ENCODE measurements at regions not wholly inside any gene's neighbourhood (a gene's known extent, or its start where the extent isn't known, plus 50 kb on each side); places are given as distances from the start of the nearest gene placed in this dataset.
"Not testable (repeated sequence)": the region's sequence is repeated elsewhere in the genome, so short reads cannot be mapped to it uniquely, and the experiment has no call there.

DNA sequence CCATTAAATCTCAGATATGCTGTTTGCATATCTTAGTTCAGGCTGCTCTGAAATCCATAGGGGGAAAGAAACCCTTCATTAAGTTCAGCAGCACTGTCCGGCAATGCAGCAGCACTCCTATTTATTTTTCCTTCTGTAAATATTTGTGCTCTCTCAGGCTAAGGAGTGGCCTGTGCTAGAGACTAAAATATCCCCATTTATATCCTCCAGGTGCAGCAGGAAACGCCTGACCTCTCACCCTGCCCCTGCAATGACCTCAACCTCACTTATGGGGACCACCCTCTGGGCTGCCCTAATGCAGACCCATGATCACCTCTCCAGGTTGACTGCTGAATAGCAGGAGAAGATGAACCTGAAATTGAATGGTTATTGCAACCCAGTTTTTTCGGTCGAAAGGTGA lies 165.0 kb upstream of the ELAC2 start:
- Histone ChIP-seq H3K27me3 (ENCODE audit: low read depth) (no peaks in the 10 kb centered on the region), H3K36me3 (replicated peaks) (no peaks in the 10 kb centered on the region), H3K4me3 (no peak overlapping the region), H3K9me3 (no peaks in the 10 kb centered on the region), H3K4me1 (no peaks in the 10 kb centered on the region)
- DNase-seq (ENCODE audit: low spot score in 2 of 2) = no peak
- in situ Hi-C loops (cut with MboI; ENCODE audit: low sequenced_read_pairs) = no loop called here

DNA sequence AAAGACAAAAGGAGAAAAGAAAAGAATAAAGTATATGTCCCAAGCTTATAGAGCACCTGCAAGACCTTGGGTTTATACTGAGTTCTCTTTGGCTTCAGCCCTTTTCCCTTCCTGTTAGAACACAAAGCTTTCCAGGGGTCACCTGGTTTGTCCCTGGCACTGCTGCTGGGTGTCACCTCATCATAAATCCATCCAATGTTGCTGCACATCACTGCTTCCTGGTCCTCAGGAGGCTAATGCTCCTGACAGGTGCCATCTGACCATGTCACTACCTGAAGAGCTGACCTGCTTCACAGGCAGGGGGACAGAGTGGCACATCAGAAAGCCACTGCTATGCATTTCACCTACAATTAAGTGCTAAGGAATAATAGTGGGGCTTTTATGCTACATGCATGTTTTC lies 164.6 kb upstream of the ELAC2 start:
- Histone ChIP-seq H3K36me3 (replicated peaks) (no peaks in the 10 kb centered on the region), H3K4me3 (no peak overlapping the region), H3K27me3 (ENCODE audit: low read depth) (no peaks in the 10 kb centered on the region), H3K4me1 (no peaks in the 10 kb centered on the region), H3K9me3 (no peaks in the 10 kb centered on the region)
- in situ Hi-C loops (cut with MboI; ENCODE audit: low sequenced_read_pairs) = no loop called here
- DNase-seq (ENCODE audit: low spot score in 2 of 2) = no peak

DNA sequence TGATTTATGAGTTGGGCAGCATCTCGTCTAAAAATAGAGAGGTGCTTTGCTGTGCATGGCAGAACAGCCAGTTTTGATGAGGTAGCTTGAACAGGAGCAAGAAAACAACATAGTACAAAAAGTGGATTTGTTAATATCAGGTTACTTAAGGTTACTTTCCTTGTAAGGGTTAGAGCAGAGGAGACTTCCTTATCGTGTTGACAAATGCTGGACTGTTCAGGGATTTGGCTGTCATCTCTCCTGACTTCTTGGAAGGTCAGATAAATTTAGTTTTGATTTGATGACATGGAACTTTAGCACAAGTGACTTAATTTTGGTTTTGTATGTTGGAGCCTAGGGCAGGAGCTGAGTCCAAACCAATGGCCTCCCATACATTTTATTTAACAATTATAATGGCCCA lies 163.9 kb upstream of the ELAC2 start:
- Histone ChIP-seq H3K9me3 (no peaks in the 10 kb centered on the region), H3K4me1 (no peaks in the 10 kb centered on the region), H3K36me3 (replicated peaks) (no peaks in the 10 kb centered on the region), H3K4me3 (no peak overlapping the region), H3K27me3 (ENCODE audit: low read depth) (no peaks in the 10 kb centered on the region)
- in situ Hi-C loops (cut with MboI; ENCODE audit: low sequenced_read_pairs) = no loop called here
- no peak for DNase-seq (ENCODE audit: low spot score in 2 of 2)

DNA sequence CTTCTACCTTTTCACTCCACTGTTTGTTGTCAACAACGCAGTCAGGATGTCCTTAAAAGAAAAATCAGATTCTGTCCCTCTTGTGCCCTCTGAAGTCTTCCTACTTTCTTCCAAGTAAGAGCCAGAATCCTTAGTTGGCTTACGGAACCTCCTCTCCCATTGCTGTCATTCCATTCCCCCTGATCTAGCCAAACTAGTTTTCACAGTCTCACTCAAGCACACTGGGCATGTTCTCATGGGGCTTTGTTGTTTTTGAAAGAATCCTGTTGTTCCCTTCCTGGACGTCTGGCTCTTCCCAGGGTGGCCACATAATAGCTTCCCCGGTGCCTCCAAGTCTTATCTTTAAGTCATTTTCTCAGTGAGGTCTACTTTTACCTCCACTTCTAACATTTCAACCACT lies 158.6 kb upstream of the ELAC2 start:
- DNase-seq (ENCODE audit: low spot score in 2 of 2) = no peak
- no peaks in the 10 kb centered on the region for H3K27me3 ChIP-seq (ENCODE audit: low read depth)
- no peak overlapping the region for H3K4me3 ChIP-seq
- no peaks in the 10 kb centered on the region for H3K9me3 ChIP-seq
- no peaks in the 10 kb centered on the region for H3K36me3 ChIP-seq (replicated peaks)
- in situ Hi-C loops (cut with MboI; ENCODE audit: low sequenced_read_pairs) = no loop called here
- H3K4me1 ChIP-seq = no peaks in the 10 kb centered on the region

DNA sequence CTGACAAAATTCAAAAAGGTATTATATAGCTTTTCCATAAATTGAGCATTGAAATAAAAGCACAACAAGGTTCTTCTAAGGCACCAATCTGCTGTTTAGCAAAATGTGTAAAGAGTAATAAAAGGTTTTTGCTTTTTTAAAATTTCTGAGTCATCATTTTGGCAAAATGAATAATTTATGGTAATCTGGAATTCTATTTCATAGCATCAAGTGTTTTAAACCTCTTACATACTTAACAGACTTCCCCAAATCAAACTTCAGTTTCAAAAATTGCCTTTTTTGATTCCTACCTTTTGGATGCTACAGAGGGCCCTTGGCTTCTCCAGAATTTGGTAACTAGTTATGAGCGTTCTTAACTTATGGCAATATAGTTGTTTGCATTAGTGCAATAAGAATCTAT lies 154.0 kb upstream of the ELAC2 start:
- H3K4me1 ChIP-seq = no peaks in the 10 kb centered on the region
- no peak for DNase-seq (ENCODE audit: low spot score in 2 of 2)
- H3K27me3 ChIP-seq (ENCODE audit: low read depth) = no peaks in the 10 kb centered on the region
- no peaks in the 10 kb centered on the region for H3K9me3 ChIP-seq
- in situ Hi-C loops (cut with MboI; ENCODE audit: low sequenced_read_pairs) = no loop called here
- no peak overlapping the region for H3K4me3 ChIP-seq
- no peaks in the 10 kb centered on the region for H3K36me3 ChIP-seq (replicated peaks)

DNA sequence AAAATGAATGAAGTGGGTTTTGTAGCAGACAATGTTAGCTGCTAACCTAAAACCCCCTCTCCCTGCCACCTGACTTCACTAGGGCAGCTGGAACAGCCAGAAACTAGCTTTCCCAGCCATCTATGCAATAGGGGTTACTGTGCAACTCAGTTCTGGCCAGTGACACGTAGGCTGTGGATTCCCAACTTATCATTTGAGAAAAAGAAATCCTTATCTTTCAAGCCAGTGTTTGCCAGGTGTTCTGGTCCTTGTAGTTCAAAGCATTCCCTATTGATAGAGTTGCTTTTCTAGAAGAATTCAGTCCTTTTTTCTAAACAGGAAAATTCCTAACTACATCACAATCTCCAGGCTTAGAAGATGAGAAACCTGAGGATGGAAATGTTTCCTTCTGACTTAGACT lies 144.5 kb upstream of the ELAC2 start:
- no peaks in the 10 kb centered on the region for H3K4me1 ChIP-seq
- in situ Hi-C loops (cut with MboI; ENCODE audit: low sequenced_read_pairs) = no loop called here

DNA sequence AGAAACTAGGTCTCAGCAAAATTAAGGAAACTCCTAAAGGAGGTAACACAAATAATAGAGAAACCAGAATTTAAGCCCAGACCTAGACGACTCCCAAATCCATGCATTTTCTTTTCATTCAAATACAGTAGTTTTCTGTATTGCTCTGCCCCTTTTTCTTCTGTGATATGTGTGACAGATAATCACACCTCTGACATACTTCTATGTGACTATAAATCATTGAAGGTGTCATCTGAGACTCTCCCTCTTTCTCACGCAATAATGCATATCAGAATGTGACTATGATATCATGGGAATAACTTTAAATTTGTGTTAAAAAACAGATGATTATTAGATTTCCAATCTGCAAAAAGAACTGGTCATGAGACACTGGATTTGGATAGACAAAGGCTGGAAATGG lies 143.0 kb upstream of the ELAC2 start:
- Histone ChIP-seq H3K4me3 (no peak overlapping the region), H3K9me3 (no peaks in the 10 kb centered on the region), H3K27me3 (ENCODE audit: low read depth) (no peaks in the 10 kb centered on the region), H3K4me1 (no peaks in the 10 kb centered on the region), H3K36me3 (replicated peaks) (no peaks in the 10 kb centered on the region)
- in situ Hi-C loops (cut with MboI; ENCODE audit: low sequenced_read_pairs) = no loop called here
- no peak for DNase-seq (ENCODE audit: low spot score in 2 of 2)

More for the DNA sequence above, 144.5 kb upstream of the ELAC2 start:
- no peaks in the 10 kb centered on the region for H3K9me3 ChIP-seq
- no peak for DNase-seq (ENCODE audit: low spot score in 2 of 2)
- H3K27me3 ChIP-seq (ENCODE audit: low read depth) = no peaks in the 10 kb centered on the region
- H3K4me3 ChIP-seq = no peak overlapping the region
- H3K36me3 ChIP-seq (replicated peaks) = no peaks in the 10 kb centered on the region

DNA sequence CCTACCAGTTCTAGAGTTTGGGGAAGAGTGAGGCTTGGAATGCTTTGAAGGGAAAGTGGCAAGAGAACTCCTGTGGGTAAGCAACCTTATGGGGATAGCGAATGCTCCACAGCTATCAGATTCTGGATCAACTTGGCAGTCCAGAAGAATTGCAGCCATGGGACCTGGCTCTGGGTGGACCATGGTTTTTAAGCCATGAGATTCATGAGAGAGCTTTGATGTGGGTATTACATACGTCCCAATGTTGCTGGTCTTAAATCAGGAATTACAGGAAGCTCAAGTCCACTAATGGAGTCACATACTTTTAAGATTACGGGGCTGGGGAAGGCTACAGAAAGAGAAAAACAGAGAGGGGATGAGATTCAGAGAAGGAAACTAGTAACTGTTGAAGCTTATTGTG lies 142.5 kb upstream of the ELAC2 start:
- no peaks in the 10 kb centered on the region for H3K4me1 ChIP-seq
- H3K9me3 ChIP-seq = no peaks in the 10 kb centered on the region
- no peaks in the 10 kb centered on the region for H3K27me3 ChIP-seq (ENCODE audit: low read depth)
- in situ Hi-C loops (cut with MboI; ENCODE audit: low sequenced_read_pairs) = no loop called here
- no peak for DNase-seq (ENCODE audit: low spot score in 2 of 2)
- H3K4me3 ChIP-seq = no peak overlapping the region
- H3K36me3 ChIP-seq (replicated peaks) = no peaks in the 10 kb centered on the region

DNA sequence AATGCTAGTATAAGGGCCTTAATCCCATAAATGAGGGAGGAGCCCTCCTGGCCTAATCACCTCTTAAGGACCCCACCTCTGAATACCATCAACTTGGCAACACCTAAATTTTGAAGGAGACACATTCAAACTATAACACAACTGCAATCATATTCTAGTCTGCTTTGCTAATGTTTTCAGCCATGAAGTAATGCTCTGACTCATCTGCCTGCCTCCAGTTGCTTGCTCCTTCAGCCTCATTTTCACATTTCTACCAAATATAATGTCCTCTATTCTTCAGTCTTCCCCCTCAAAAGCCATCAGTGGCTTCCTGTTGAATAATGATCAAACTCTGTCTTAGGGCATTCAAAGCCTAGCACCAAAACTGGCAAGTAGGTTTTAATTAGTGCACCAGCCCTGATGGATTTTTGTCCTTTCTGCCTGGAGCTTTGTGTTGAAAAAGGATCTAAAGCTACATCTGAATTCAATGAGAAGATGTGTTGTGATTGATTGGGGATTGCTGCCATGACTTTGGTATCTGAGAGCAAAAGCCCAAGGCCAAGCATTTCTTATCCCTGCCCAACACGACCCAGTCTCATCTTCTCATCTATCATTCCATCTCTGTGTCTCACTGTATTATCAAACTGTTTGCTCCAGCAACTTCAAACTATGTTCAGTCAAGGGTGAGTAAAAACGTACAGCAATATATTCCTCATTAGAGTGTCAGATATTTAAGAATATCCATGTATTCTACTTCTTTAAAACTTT lies 140.8 kb upstream of the ELAC2 start:
- no peaks in the 10 kb centered on the region for H3K4me1 ChIP-seq
- H3K27me3 ChIP-seq (ENCODE audit: low read depth) = no peaks in the 10 kb centered on the region
- no peak overlapping the region for H3K4me3 ChIP-seq
- DNase-seq (ENCODE audit: low spot score in 2 of 2) = no peak
- in situ Hi-C loops (cut with MboI; ENCODE audit: low sequenced_read_pairs) = no loop called here
- no peaks in the 10 kb centered on the region for H3K9me3 ChIP-seq
- no peaks in the 10 kb centered on the region for H3K36me3 ChIP-seq (replicated peaks)

DNA sequence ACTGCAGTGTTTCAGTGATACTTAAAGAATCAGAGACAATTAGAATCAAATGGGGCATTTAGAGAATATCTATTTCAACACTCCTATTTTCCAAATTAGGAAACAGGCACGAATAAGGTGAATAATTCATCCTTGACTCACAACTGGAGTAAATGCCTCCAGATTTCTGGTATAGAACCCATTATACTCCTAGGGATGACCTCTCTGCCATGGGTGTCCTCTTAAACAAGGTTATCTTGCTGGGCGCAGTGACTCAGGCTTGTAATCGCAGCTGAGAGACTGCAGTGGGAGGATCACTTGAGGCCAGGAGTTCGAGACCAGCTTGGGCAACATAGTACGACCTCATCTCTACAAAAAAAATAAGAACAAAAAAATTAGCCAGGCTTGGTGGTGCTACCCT lies 139.8 kb upstream of the ELAC2 start:
- in situ Hi-C loops (cut with MboI; ENCODE audit: low sequenced_read_pairs) = no loop called here
- Histone ChIP-seq H3K4me1 (no peaks in the 10 kb centered on the region), H3K4me3 (no peak overlapping the region), H3K27me3 (ENCODE audit: low read depth) (no peaks in the 10 kb centered on the region), H3K9me3 (no peaks in the 10 kb centered on the region), H3K36me3 (replicated peaks) (no peaks in the 10 kb centered on the region)
- DNase-seq (ENCODE audit: low spot score in 2 of 2) = no peak

DNA sequence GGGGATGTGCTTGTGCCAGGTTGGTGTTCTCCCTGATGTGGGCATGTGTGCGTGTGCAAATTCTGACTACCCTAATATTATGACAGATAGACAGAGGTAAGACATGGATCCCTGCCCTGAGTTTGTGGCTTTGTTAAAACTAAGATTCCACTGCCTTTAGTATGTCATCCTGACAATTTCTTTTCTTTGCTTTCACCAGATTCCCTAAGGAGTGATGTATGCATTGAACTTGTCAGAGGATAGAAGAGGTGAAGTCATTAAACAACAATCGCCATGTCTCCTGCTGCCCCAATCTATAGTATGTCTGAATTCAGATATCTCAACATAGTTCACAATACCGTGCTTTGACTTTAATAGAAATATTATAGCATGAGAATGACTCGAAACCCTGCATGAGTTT lies 137.1 kb upstream of the ELAC2 start:
- Histone ChIP-seq H3K36me3 (replicated peaks) (no peaks in the 10 kb centered on the region), H3K4me3 (no peak overlapping the region), H3K27me3 (ENCODE audit: low read depth) (no peaks in the 10 kb centered on the region), H3K9me3 (no peaks in the 10 kb centered on the region), H3K4me1 (no peaks in the 10 kb centered on the region)
- no peak for DNase-seq (ENCODE audit: low spot score in 2 of 2)
- in situ Hi-C loops (cut with MboI; ENCODE audit: low sequenced_read_pairs) = no loop called here

DNA sequence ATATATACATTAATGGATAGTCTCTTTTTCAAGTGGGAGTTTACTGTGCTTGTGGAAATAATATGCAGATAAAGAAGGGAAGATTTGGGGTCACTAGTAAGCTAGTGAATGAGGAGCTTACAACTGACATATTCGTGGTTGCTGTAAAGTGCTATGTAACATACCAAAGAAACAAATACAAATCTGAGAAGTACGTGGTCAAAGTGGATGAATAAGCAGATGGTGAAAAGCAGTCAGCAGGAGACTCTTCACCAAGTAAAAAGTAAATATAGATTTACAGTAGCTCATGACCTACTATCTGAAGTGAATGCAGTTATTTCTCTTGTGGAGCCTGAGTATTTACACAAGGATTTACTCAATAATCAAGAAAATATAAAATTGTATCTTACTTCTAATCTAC lies 136.6 kb upstream of the ELAC2 start:
- H3K9me3 ChIP-seq = no peaks in the 10 kb centered on the region
- no peaks in the 10 kb centered on the region for H3K27me3 ChIP-seq (ENCODE audit: low read depth)
- no peak overlapping the region for H3K4me3 ChIP-seq
- H3K4me1 ChIP-seq = no peaks in the 10 kb centered on the region
- H3K36me3 ChIP-seq (replicated peaks) = no peaks in the 10 kb centered on the region
- no peak for DNase-seq (ENCODE audit: low spot score in 2 of 2)
- in situ Hi-C loops (cut with MboI; ENCODE audit: low sequenced_read_pairs) = no loop called here

DNA sequence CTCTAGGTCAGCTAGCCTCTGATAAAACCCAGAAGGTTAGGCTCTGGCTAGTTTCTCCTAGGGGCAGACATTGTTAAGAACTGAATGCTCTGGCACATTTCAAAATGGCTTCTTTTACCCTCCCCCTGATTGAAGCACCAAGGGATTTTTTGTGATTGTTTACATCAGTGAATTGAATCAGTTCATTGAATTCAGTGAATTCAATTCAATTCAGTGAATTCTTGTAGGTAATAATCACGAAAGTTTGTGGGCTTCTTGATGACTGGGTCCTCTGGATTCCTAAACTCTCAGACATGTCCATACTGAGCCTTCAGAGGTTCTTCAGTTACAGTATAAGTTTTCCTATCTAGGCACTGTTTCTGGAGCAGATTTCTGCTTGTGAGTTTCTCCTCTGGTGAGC lies 135.2 kb upstream of the ELAC2 start:
- Histone ChIP-seq H3K9me3 (no peaks in the 10 kb centered on the region), H3K4me1 (no peaks in the 10 kb centered on the region), H3K4me3 (no peak overlapping the region), H3K27me3 (ENCODE audit: low read depth) (no peaks in the 10 kb centered on the region), H3K36me3 (replicated peaks) (no peaks in the 10 kb centered on the region)
- in situ Hi-C loops (cut with MboI; ENCODE audit: low sequenced_read_pairs) = no loop called here
- DNase-seq (ENCODE audit: low spot score in 2 of 2) = no peak

DNA sequence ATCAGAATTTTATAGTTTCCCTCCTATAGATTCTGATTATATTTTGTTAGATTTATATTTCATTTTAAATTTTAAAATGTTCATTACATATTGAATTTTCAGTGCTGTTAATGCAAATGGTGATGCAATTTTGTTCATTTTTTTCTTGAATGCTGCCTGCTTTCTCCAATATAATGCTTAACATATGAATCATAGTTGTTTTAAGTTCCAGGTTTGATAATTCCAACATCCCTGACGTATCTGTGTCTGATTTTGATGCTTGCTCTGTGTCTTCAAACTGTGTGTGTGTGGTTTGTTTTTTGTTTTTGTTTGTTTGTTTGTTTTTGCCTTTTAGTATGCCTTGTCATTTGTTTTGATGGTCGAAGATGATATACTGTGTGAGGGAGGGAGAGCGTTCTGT lies 134.7 kb upstream of the ELAC2 start:
- Histone ChIP-seq H3K4me1 (no peaks in the 10 kb centered on the region), H3K9me3 (no peaks in the 10 kb centered on the region), H3K4me3 (no peak overlapping the region), H3K27me3 (ENCODE audit: low read depth) (no peaks in the 10 kb centered on the region), H3K36me3 (replicated peaks) (no peaks in the 10 kb centered on the region)
- in situ Hi-C loops (cut with MboI; ENCODE audit: low sequenced_read_pairs) = no loop called here
- no peak for DNase-seq (ENCODE audit: low spot score in 2 of 2)

DNA sequence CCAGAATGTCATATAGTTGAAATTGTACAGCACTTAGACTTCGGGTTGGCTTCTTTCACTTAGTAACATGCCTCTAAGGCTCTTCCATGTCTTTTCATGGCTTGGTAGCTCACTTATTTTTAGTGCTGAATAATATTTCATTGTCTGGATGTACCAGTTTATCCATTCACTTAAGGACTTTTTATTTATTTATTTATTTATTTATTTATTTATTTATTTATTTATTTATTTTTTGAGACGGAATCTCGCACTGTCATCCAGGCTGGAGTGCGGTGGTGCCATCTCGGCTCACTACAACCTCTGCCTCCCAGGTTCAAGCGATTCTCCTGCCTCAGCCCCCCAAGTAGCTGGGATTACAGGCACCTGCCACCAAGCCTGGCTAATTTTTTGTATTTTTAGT lies 132.9 kb upstream of the ELAC2 start:
- H3K4me3 ChIP-seq; DNase-seq (ENCODE audit: low spot score in 2 of 2); H3K9me3 ChIP-seq; H3K27me3 ChIP-seq (ENCODE audit: low read depth); in situ Hi-C loops (cut with MboI; ENCODE audit: low sequenced_read_pairs); H3K36me3 ChIP-seq (replicated peaks); H3K4me1 ChIP-seq: not testable (repeated sequence)

Data from HAP-1 (cell line).